ENCODE measurements at regions not wholly inside any gene's neighbourhood (a gene's known extent, or its start where the extent isn't known, plus 50 kb on each side); places are given as distances from the start of the nearest gene placed in this dataset.

DNA sequence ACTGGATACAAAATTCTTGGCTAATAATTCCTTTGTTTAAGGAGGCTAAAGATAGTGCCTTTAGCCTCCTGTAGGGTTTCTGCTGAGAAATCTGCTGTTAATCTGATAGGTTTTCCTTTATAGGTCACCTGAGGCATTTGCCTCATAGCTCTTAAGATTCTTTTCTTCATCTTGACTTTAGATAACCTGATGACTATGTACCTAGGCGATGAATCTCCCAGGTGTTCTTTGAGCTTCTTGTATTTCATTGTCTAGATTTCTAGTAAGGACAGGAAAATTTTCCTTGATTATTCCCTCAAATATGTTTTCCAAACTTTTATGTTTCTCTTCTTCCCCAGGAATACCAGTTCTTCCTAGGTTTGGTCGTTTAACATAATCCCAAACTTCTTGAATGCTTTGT, 479.4 kb upstream of the MAN1A1 start:
- TF ChIP-seq, protein P1, sequence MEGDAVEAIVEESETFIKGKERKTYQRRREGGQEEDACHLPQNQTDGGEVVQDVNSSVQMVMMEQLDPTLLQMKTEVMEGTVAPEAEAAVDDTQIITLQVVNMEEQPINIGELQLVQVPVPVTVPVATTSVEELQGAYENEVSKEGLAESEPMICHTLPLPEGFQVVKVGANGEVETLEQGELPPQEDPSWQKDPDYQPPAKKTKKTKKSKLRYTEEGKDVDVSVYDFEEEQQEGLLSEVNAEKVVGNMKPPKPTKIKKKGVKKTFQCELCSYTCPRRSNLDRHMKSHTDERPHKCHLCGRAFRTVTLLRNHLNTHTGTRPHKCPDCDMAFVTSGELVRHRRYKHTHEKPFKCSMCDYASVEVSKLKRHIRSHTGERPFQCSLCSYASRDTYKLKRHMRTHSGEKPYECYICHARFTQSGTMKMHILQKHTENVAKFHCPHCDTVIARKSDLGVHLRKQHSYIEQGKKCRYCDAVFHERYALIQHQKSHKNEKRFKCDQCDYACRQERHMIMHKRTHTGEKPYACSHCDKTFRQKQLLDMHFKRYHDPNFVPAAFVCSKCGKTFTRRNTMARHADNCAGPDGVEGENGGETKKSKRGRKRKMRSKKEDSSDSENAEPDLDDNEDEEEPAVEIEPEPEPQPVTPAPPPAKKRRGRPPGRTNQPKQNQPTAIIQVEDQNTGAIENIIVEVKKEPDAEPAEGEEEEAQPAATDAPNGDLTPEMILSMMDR (IDR thresholded peaks at IDR 0.05): no peak
- TF ChIP-seq, protein P2, sequence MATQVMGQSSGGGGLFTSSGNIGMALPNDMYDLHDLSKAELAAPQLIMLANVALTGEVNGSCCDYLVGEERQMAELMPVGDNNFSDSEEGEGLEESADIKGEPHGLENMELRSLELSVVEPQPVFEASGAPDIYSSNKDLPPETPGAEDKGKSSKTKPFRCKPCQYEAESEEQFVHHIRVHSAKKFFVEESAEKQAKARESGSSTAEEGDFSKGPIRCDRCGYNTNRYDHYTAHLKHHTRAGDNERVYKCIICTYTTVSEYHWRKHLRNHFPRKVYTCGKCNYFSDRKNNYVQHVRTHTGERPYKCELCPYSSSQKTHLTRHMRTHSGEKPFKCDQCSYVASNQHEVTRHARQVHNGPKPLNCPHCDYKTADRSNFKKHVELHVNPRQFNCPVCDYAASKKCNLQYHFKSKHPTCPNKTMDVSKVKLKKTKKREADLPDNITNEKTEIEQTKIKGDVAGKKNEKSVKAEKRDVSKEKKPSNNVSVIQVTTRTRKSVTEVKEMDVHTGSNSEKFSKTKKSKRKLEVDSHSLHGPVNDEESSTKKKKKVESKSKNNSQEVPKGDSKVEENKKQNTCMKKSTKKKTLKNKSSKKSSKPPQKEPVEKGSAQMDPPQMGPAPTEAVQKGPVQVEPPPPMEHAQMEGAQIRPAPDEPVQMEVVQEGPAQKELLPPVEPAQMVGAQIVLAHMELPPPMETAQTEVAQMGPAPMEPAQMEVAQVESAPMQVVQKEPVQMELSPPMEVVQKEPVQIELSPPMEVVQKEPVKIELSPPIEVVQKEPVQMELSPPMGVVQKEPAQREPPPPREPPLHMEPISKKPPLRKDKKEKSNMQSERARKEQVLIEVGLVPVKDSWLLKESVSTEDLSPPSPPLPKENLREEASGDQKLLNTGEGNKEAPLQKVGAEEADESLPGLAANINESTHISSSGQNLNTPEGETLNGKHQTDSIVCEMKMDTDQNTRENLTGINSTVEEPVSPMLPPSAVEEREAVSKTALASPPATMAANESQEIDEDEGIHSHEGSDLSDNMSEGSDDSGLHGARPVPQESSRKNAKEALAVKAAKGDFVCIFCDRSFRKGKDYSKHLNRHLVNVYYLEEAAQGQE (IDR thresholded peaks at IDR 0.05; ENCODE audit: low read depth, low read length): no peak
- TF ChIP-seq TAF1 (IDR thresholded peaks at IDR 0.05; ENCODE audit: borderline replicate concordance, low read depth, low read length): no peak
- no peak for TF ChIP-seq SIN3A (IDR thresholded peaks at IDR 0.05; ENCODE audit: borderline replicate concordance, low read depth, low read length)
- TF ChIP-seq FOXM1 (IDR thresholded peaks at IDR 0.05; ENCODE audit: low read depth): no peak
- TF ChIP-seq MXI1 (IDR thresholded peaks at IDR 0.05; ENCODE audit: low read depth, low read length): no peak
- no peak for TF ChIP-seq NFIC (IDR thresholded peaks at IDR 0.05; ENCODE audit: borderline replicate concordance)
- no peak for TF ChIP-seq RAD21 (IDR thresholded peaks at IDR 0.05; ENCODE audit: low read length)
